HG03571 (cell line): ENCODE measurements at regions not wholly inside any gene's neighbourhood (a gene's known extent, or its start where the extent isn't known, plus 50 kb on each side); places are given as distances from the start of the nearest gene placed in this dataset.

Experiments used
- ATAC-seq: cut with Tn5 transposase; IDR thresholded peaks from one replicate; pipeline ENCODE4 v1.9.1; 2021; ENCODE audit not compliant: unreplicated experiment

GRCh38 chr4:135120195-135120594, 918.6 kb upstream of the PABPC4L start:
- ATAC-seq = no peak

GRCh38 chr4:135114079-135114478, 912.5 kb upstream of the PABPC4L start:
- no peak for ATAC-seq

- ATAC-seq = no peak
These were observed 896.5 kb upstream of the PABPC4L start for GRCh38 chr4:135098061-135098460.

- no peak for ATAC-seq
These were observed 871.8 kb upstream of the PABPC4L start for GRCh38 chr4:135073389-135073788.

GRCh38 chr4:135072553-135072952, 871.0 kb upstream of the PABPC4L start:
- ATAC-seq = no peak

- no peak for ATAC-seq
These were observed 863.8 kb upstream of the PABPC4L start for GRCh38 chr4:135065366-135065765.

- no peak for ATAC-seq
These were observed 848.6 kb upstream of the PABPC4L start for GRCh38 chr4:135050086-135050717.

GRCh38 chr4:135032670-135033069, 831.1 kb upstream of the PABPC4L start:
- ATAC-seq = no peak

GRCh38 chr4:135015771-135016170, 814.2 kb upstream of the PABPC4L start:
- no peak for ATAC-seq

GRCh38 chr4:135007400-135007799, 805.8 kb upstream of the PABPC4L start:
- ATAC-seq = no peak

GRCh38 chr4:134999169-134999568, 797.6 kb upstream of the PABPC4L start:
- no peak for ATAC-seq

GRCh38 chr4:134961963-134962362, 760.4 kb upstream of the PABPC4L start:
- ATAC-seq = no peak

GRCh38 chr4:134958862-134959261, 757.3 kb upstream of the PABPC4L start:
- no peak for ATAC-seq

- no peak for ATAC-seq
These were observed 753.5 kb upstream of the PABPC4L start for GRCh38 chr4:134955059-134955458.

GRCh38 chr4:134952775-134953174, 751.2 kb upstream of the PABPC4L start:
- no peak for ATAC-seq

GRCh38 chr4:134952305-134952704, 750.7 kb upstream of the PABPC4L start:
- ATAC-seq = no peak

- ATAC-seq = no peak
These were observed 746.6 kb upstream of the PABPC4L start for GRCh38 chr4:134948110-134948642.

- ATAC-seq = no peak
These were observed 742.5 kb upstream of the PABPC4L start for GRCh38 chr4:134944115-134944514.

GRCh38 chr4:134936014-134936413, 734.4 kb upstream of the PABPC4L start:
- ATAC-seq = no peak

GRCh38 chr4:134935320-134935719, 733.7 kb upstream of the PABPC4L start:
- no peak for ATAC-seq

- no peak for ATAC-seq
These were observed 732.6 kb upstream of the PABPC4L start for GRCh38 chr4:134934036-134934808.

- ATAC-seq = no peak
These were observed 713.8 kb upstream of the PABPC4L start for GRCh38 chr4:134915355-134915754.
